ENCODE measurements at regions not wholly inside any gene's neighbourhood (a gene's known extent, or its start where the extent isn't known, plus 50 kb on each side); places are given as distances from the start of the nearest gene placed in this dataset.

DNA sequence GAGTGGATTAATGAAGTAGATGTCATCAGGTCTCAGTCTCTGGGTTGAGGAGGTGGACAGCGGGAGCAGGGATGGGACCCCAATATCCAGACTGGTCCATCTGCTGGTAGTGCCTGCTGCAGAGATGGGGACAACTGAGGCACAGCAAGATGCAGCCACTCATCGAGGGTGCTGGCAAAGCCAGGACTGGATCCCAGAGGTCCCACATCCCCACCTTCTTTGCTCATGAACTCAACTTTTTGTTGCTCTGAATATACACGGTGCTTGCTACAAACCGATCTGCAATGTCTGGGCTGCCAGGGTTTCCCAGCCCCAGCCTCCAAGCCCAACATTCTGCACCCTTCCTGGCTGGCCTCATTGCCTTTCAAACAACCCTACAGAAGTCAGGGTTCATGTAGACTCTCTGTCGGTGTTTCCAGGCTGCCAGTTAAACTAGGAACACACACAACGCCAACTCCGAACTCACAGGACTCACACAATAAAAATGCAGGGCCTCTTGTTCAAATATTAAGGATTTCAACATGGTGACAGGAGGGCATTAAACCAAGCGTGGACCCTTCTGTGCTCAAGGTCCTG, 168.2 kb downstream of the MN1 start:
- DNase-seq, result no peak

DNA sequence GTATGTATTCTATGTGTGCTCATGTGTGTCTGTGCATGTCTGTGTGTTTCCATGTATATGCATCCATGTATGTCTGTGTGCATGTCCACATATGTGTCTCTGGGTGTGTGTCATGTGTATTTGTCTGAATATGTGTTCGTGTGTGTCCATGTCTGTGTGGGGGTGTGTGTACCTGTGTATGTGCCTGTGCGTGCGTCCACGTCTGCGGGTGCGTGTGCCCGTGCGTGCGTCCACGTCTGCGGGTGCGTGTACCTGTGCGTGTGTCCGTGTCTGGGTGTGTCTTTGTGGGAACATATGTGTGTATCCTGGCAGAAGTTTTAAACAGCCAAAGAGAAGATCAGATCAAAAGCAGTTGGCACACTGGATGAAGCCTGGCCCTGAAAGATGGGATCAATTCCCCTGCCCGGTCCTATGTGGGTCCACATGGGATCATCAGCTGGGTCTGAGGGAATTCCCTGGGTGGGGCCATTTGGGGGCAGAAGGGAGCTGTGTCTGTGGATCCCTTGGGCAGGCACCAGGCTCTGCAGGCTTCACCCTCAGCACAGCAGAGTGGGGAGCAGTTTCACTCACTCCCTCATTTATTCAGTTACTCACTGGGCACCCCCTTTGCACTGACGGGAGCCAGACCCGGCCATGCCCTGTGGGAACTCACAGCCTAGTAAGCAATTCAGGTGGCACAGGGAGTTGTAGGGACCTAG, 167.4 kb downstream of the MN1 start:
- no peak for DNase-seq

DNA sequence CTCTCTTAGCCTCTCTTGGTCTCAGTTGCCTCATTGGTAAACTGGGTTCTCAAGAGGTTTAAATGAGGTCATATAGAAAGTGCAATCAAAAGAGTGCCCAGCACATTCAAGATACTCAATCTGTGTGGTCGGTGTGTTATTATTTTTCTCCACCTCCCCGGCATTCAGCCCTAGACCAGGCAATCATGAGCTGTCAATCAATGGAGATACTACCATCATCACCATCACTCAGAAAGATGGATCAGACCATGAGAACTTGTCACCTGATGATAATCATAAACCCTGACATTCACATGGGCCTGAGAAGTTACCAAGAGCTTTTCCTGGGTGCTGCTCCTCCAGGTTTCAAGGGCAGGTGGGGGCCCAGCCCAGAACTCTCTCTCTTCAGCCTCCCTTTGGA, 166.1 kb downstream of the MN1 start:
- DNase-seq, result no peak

DNA sequence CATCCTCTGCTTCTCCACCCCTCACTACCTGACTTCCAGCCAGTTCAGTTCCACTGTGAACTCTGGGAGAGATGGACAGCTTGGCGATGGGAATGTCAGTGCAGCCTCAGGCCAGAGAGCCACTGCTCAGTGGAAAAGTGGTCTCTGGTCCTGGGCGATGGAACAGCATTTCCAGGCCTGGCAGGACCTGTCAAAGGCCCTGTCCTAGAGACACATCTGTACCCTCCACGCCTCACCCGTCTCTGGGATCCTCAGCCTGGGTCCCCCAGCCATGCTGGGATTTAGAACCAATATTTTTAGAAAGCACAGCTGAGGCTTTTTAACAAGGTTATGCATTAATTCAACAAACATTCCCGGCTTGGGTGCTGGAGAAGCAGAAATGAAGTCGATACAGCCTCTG, 165.7 kb downstream of the MN1 start:
- DNase-seq, result no peak

DNA sequence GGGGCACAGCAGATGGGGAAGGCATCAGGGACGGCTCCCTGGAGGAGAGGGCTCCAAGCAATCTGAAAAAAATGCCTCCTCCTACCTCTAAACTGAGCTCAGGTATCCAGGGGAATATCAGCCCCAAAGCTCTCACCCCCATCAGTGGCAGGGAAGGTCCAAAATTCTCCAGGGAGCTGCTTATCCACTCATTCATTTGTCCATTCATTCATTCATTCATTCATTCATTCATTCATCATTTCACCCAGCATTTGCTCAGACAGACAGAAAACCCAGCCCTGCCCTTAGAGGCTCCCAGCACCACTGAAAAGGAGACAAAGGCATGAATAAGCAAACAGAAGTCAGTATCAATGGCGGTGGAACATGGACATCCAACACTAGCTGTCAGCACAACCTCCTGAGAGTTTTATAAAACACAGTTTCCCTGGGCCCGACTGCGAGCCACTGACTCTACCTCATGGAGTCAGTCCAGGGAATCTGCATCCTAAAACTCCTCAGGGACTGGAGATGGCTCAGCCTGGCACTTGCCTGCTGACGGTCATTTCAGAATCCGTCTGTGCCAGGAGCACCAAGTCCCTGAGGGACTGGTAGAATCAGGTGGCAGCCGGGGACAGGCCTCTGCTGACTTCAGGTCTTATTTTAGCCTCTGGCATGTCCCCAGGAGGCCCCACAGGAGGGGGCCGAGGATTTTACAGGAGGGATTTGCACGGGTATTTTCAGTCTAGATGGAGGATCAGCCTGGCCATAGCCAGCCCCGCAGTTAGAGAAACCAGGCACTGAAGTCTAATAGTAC, 164.6 kb downstream of the MN1 start:
- no peak for DNase-seq

DNA sequence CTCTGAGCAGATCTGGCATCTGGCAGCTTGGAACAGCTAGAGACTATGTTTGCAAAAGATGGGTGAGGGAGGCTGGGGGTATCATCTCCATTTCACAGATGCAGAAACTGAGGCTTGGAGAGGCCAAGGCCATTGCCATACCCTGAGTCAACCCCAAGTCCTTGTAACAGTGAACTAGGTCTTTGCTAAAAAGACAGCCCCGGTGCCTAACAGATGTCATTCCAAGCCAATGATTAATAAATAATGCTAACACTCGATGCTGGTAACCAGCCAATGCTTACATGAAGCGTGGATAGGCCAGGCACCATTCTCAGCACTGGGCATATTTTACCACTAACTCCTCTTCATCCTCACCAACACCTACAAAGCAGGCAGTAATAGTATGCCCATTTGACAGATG, 164.0 kb downstream of the MN1 start:
- DNase-seq, result no peak

DNA sequence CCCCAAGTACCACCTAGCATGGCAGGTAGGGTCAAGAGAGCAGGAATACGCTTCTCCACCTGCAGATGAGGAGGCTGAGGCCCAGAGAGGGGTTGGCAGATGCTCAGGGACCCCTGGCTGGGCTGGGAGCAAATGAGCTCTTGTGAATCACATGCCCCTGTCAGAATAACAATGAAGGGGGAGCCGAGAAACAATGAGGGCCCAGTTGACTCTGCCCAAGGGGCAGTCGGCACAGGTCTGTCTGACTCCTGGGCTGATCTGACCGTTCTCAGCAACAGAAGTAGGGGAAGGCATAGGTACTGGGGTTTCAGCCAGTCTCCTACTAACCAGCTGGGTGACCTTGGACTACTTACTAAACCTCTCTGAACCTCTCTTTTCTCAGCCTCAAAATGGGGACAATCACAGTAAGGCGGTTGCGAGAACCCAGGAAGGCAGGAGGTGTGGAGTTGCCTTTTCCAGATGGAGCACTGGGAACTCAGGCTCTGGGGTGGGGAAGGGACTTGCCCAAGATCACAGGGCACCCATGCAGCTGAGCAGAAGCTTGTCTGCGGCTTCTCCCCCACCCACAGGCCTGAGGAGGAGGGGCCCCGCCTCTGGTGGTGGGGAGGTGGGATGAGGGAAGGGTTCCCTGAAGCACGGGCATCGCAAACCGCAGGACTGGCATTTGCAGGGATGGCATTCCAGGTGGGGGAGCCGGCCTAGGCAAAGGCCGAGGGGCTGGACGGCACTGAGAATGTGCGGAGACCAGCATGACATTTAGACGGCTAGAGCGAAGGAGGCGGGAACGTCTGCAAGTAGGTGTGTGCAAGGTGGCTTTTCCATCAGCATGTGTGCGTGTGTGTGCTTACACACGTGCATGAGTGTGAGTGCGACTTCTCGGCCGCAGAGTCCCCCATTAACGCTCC, 163.0 kb downstream of the MN1 start:
- DNase-seq, result no peak

DNA sequence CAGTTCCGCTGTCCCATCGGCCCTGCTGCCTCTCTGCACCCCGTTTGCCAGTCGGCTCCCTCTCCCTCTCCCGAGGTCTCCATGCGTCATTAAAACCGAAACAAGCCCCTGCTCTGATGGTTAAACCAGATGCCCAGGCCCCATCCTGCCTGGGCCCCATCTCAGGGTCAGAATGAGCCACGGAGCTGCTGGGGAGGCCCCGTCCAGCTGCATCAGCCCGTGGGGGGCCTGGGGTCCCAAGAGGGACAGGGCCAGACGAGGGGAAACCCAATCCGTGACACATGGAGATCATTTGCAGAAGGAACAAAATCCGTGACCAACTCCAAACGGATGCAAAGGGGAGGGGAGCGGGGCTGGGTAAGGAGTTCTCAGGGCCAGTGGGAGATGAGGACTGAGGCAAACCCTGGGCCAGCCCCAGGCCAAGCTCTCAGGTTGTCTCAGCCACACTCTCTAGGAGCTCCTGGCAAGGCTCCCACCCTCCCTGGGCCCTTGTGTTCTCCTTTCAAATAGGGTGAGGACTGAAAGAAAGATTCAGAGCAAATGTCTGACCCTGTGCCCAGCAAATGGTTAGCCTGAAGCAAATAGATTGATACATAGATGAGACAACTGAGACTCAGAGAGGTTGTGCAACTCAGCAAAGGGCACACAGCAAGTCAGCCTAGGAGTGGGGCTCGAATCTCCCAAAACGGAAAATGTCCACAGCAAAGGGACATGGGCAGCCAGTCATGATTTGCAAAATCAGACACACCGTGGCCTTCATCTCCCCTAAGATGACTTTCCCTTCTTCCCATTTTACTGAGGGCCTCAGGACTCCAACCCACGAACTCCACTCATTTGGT, 162.1 kb downstream of the MN1 start:
- DNase-seq, result no peak

DNA sequence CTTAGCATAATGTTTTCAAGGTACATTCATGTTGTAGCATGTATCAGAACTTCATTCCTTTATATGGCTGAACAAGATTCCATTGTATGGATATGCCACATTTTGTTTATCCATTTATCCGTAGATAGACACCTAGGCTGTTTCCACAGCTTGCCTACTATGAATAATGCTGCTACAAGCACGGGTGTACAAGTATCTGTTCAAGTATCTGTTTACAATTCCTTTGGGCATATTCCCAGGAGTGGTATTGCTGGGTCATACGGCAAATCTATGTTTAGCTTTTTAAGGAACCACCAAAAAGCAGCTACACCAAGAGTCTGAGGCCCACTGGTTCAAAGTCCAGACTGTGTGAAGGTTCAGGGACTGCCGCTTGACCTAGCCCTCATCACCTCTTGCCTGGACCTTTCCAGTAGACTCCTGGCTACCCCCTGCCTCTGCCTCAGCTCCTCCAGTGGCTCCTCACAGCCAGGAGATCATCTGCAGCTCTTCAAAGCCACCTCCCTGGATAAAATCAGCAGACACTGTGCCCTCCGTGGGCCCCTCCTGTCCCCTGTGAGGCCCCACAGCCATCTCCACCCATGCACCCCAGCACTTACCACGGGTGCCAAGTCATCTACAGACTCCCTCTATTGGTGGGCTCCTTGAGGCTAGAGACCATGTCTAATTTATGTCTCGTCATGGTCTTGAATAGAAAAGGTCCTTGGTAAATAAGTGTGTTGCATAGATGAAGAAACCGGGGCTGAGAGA, 160.3 kb downstream of the MN1 start:
- no peak for DNase-seq

DNA sequence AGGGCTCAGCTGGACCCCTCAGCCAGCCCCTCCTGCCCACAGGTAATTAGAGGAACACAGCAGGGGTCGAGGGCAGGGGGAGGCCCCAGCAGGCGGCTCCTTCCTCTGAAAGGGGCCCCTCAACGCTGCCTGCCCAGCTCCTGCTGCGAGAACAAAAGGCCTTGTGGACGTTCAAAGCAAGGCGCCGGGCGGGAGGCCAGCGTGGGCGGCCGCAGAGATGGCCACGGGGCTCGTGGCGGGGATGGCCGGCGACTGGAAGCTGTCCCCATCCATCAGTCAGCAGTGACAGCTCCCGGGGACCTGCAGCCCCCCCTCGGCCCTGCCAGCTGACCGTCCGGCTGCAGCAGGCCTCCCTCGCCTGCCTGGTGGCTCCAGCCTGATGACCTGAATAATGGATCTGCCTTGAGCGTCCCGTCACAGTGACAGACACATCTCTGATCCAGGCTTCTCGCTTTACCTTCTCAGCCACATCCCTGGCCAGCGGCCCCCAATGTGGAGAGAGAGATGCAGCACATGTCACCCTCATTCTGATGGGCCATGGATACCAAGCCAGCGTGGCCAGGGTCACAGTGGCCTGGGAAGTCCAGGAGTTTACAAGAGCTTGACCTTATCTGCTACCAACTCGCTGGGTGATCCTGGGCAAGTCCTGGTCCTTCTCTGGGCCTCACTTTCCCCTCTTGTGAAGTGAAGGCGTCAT, 159.3 kb downstream of the MN1 start:
- no peak for DNase-seq

DNA sequence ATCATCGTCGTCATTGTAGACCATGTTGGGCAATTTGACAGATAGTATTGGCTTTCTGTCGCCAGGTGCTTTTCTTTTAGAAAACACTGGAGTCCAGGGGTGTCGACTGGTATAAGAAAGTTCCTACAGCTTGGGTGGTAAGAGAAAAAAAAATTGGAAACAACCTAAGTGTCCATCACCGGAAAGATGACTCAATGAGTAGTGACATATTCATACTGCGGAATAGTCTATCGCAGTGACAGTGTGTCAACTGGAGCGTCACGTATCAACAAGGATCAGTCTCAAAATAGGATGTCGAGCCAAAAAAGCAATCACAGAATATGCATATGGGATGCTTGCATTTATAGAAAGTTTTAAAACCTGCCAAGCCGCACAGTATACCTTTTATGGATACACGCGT, 157.6 kb downstream of the MN1 start:
- DNase-seq, result no peak

DNA sequence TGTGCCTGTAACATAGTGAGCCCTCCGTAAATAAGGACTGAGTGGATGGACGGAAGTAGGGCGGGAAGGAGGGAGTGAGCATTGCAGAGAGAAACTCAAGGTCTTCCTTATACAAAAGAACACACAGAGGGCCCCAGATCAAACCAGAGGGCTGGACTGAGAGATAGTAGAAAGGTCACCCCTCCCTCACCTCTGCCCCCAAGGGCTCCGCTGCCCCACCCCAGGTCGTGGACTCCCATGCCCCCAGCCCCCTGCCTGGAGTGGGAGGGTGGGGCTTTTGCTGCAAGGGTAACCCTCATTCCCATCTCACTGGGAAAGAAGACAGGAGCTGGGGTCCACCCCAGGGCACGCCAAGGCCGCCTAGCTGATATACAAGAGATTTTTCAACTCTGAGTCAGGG, 157.0 kb downstream of the MN1 start:
- no peak for DNase-seq

DNA sequence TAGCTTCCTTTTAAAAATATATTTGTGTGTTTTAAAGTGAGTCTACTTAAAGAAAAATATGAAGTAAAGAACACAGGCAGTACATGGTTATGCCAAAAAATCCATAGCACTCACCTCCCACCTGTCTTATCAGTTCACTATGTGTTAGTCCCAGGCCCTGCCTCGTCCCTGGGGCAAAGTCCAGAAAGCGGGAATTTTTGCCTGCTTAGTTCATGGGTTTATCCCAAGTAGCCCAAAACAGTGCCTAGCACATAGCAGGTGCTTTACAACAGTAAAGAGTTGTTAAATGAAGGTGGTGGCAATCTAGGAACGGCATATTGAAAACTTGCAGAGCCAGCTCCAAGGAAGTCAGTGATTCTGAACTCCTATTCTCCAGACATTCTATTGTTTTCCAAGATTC, 154.0 kb downstream of the MN1 start:
- DNase-seq, result no peak

DNA sequence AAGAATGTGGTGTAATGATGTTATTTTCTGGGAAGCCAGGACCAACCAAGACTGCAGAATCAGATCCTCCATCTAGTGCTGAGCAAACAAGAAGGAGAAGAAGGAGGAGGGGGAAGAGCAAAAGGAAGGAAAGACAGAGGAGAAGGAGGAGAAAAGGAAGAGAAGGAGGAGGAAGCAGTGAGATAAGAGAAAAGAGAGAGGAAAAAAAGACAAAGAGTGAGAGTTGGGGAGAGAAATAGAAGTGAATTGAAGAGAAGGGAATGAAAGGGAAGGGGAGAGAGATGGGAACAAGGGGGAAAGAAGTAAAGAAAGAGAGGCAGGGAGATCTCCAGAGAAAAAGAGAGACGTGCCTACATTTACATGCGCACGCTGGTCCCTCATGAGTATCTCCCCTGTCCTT, 153.5 kb downstream of the MN1 start:
- DNase-seq, result no peak

DNA sequence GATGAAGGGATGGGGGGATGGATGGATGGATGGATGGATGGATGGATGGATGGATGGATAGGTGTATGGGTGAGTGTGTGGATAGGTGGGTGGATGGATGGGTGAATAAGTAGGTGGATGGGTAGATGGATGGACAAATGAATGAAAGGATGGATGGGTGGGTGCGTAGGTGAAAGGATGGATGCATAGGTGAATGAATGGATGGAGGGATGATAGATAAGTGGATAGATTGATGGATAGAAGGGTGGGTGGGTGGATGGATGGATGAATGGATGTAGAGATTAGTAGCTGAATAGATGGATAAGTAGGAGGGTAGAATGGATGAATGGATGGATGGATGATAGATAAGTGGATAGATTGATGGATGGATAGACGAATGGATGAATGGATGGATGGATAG, 152.7 kb downstream of the MN1 start:
- DNase-seq, result no peak

DNA sequence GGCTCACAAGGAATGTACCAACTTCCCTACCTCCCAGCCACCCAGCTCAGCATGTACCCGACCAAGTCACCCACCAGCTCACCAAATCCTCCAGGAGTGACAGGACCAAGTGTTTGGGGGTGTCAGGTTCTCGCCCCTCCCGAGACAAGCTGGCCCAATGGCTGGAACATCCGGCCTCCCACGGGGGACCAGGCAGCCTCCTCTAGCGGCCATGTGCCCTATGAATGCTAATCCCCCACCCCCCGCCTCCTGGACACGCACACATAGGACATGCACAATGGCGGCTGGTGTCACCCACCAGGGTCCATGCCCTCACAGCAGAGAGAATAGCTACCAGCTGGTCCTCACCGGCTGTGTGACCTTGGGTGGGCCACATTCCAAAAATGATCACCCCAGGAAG, 151.0 kb downstream of the MN1 start:
- DNase-seq, result no peak

DNA sequence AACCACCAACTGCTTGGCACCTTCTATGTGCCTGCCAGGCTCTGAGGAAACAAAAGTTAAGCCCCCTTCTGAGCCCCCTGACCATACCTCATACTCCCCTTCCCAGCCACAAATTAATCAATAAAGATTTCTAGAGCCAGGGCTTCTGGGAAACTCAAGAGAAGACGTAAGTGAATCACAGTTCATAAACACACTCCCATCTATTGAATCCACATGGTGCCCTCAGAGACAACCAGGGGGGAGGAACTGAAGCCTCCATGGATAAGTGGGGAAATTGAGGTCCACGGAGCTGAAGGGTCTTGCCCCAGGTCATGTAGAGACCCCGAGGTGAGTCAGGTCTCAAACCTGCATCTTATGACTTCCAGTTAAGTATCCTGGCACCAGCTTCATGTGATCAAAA, 150.6 kb downstream of the MN1 start:
- no peak for DNase-seq

DNA sequence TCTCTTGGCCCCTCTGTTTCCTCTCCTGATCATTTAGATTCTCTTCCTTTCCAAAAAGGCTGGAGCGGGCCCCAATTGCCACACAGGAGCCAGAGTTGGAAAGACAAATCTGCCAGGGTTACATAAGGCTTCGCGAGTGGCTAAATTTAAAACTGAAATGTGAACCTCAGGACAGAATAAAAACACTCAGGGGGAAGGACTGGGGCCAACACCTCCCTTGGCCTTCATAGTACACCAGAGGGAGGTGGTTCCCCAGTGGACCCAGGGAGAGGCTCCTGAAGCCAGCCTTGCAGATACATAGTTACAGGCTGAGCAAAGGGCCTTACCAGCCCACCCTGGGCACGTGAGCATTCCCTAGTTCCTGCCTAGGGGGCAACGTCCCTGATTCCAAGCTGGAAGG, 150.1 kb downstream of the MN1 start:
- DNase-seq, result no peak

DNA sequence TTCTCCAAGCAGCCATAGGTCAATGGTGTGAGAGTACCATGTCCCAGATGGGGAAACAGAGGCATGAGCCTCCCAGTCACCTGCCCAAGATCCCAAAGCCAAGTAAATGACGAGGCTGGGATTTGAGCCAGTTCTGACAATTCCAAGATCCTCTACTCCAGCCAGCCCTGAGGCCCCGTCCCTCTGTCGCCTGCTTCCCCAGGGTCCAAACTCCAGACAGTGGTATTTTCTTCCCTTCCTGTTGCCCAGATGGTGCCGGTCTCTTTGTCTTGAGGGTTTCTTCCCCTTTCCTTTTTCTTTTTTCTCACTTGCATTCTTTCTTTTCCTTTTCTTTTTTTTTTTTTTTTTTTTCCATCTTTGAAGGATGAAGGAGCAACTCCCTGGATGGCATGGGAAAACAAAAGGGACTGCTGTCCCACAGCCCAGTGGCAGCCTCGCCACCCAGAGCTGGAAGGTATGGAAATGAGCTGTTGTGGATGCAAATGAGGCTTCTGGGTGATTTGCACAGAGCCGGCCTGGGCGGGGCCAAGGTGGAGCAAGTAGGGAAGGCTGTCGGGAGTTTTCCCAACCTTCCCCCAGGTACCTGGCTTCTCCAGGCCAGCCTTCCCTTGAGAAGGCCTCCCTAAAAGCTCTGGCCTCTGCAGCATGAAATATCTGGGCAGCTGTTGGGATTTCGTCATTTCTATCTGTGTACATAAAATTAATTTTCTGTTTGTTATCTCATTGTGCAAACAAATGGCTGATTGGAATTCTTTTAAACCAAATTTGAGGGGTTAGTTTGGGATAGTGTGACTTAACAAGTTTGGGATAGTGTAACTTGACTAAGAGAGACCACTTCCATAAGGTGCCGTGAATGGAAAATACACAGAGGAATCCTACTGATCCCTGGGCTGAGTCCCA, 146.8 kb downstream of the MN1 start:
- no peak for DNase-seq

Measured in stimulated activated CD4-positive, alpha-beta T cell treated with anti-CD3 and anti-CD28 coated beads, Interleukin-12 subunit alpha, Interleukin-12 subunit beta, amount 100 ng/mL, for 4 hours (primary cell).